ENCODE measurements at regions not wholly inside any gene's neighbourhood (a gene's known extent, or its start where the extent isn't known, plus 50 kb on each side); places are given as distances from the start of the nearest gene placed in this dataset.

- ChIA-PET CTCF (no interaction called here), POLR2A (ENCODE audit: unreplicated experiment) (no interaction called here)
- Histone ChIP-seq H2BK20ac (ENCODE audit: low read depth, low read length) (no peak overlapping the region), H2BK5ac (ENCODE audit: low read depth, low read length, poor library complexity, severe bottlenecking) (no peak overlapping the region), H3K79me1 (ENCODE audit: low read depth in 1 of 2, low read length in 2 of 2) (no peaks in the 10 kb centered on the region), H4K91ac (ENCODE audit: insufficient read depth, low read depth, low read length) (no peak overlapping the region), H4K8ac (ENCODE audit: low read depth in 2 of 2, low read length in 2 of 2) (no peak overlapping the region), H3K56ac (ENCODE audit: extremely low read depth, insufficient read depth, low read length) (no peak overlapping the region), H3K14ac (replicated peaks; ENCODE audit: low read depth, low read length) (no peak overlapping the region), H3K9ac (ENCODE audit: low read depth, low read length) (no peak overlapping the region), H2BK120ac (ENCODE audit: low read depth, low read length) (no peak overlapping the region), H2BK15ac (ENCODE audit: low read depth, low read length) (no peak overlapping the region), H3K36me3 (ENCODE audit: control insufficient read depth, insufficient read depth, low read length) (no peaks in the 10 kb centered on the region), H2AK9ac (replicated peaks; ENCODE audit: low read depth, low read length, poor library complexity) (no peak overlapping the region), H4K5ac (ENCODE audit: low read depth, low read length) (no peak overlapping the region), H4K20me1 (ENCODE audit: insufficient read depth, low read length) (no peaks in the 10 kb centered on the region), H3K4me3 (ENCODE audit: insufficient read depth, low read depth, low read length) (no peak overlapping the region), H3K4me2 (ENCODE audit: low read depth, low read length) (no peak overlapping the region), H3K9me1 (ENCODE audit: insufficient read depth, low read length) (no peaks in the 10 kb centered on the region), H3K9me3 (ENCODE audit: control insufficient read depth, insufficient read depth, low read length) (no peaks in the 10 kb centered on the region), H2AK5ac (ENCODE audit: low read depth, low read length) (no peak overlapping the region), H2AFZ (replicated peaks; ENCODE audit: low read length, poor library complexity) (no peak overlapping the region), H3K4me1 (ENCODE audit: control insufficient read depth, insufficient read depth, low read length) (no peaks in the 10 kb centered on the region), H3K27ac (ENCODE audit: insufficient read depth, low read length) (no peak overlapping the region), H3K27me3 (ENCODE audit: control insufficient read depth, insufficient read depth, low read length) (no peaks in the 10 kb centered on the region), H3K18ac (ENCODE audit: low read depth, low read length) (no peak overlapping the region), H3K4ac (ENCODE audit: low read depth, low read length) (no peak overlapping the region), H3K23ac (ENCODE audit: low read depth, low read length) (no peak overlapping the region)
- no peak for TF ChIP-seq MAZ (IDR thresholded peaks at IDR 0.05; ENCODE audit: borderline replicate concordance, low read depth, low read length)
- TF ChIP-seq FOS (IDR thresholded peaks at IDR 0.05; ENCODE audit: low read depth, low read length) = no peak
- no peak for TF ChIP-seq CEBPB (IDR thresholded peaks at IDR 0.05; ENCODE audit: low read depth, low read length)
- no peak for TF ChIP-seq RAD21 (IDR thresholded peaks at IDR 0.05; ENCODE audit: low read length)
- no peak for TF ChIP-seq POLR2A (IDR thresholded peaks at IDR 0.05; ENCODE audit: low read depth, low read length)
- TF ChIP-seq CTCF (conservative IDR thresholded peaks at IDR 0.05; ENCODE audit: low read depth, low read length) = no peak
- in situ Hi-C loops (cut with MboI; ENCODE audit: low sequenced_read_pairs) (no loop called here), dilution Hi-C loops (cut with HindIII; ENCODE audit: low sequenced_read_pairs, unreplicated experiment) (no loop called here), intact Hi-C loops (cut with micrococcal nuclease) (no loop called here)
- 4% methylated on average over 7 of the region's 19 CpGs; no CpG with 5 or more reads in 1 of the 2 experiments for WGBS, 2 experiments (ENCODE audit: extremely low coverage in 2 of 2, insufficient read length in 1 of 2)
- no peak for DNase-seq
- no TSS peak for BruUV-seq (replicated peaks)
- no peak for ATAC-seq (ENCODE audit: low read depth)
Measured at GRCh38 chr20:22652681-22653588, 68.6 kb upstream of the FOXA2 start.
